GM18507 (cell line): ENCODE measurements at regions not wholly inside any gene's neighbourhood (a gene's known extent, or its start where the extent isn't known, plus 50 kb on each side); places are given as distances from the start of the nearest gene placed in this dataset.
"Not testable (repeated sequence)": the region's sequence is repeated elsewhere in the genome, so short reads cannot be mapped to it uniquely, and the experiment has no call there.

ENCODE experiments used
- DNase-seq: peaks from one replicate; pipeline ENCODE4 v3.0.0; 2011; ENCODE audit warnings: low read depth; ENCODE audit not compliant: insufficient read length; ENCODE audit errors: extremely low spot score
- FAIRE-seq: peaks from 2 replicates; lab custom pipeline; 2011; peaks lifted over from hg19 to GRCh38; lab: Jason Lieb, UNC

DNA sequence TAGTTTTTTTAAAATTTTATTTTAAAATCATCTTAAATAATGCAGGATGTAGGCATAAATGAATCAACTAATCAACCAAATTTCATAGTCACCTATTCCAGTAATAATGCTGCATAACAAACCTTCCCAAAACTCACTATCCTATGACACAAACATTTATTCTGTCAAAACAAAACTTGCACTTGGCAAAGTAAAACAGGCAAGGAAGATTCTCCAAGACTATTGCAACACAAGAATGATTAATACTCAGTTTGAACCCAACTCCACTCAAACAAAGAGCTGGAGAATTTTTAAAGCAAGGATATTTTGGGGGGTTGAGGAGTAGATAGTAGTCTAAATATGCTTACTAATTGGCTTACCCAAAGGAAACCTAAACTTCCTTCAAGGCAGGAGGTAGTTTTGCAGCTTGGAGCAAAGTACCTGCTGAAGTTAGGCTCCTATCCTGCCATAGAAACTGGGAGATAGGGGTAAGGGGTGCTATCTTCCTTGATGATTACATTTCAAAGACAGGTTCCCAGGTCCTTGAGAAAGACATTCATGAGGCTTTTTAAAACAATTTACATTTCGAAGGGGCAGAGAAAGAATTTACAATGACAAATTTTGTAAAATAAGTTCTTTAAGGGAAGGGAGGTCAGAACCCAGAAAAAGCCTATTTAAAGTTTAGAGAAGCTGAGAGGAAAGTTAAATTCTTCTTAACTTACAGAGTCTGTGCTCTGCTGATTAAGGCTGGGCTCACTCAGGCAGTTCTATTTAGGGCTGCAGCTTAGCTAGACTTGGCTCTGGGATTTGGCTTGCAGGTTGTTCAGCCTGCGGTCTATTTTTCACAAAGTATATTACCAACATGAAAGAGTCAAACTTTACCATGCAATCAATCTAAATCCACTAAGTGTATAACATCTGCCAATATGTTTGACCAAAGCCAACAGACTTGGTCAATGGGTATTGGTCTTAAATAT is 549.0 kb downstream of the KCTD12 start:
- FAIRE-seq, result no peak

GRCh38 chr13:76335463-76335862 is 550.7 kb downstream of the KCTD12 start:
- DNase-seq, result no peak
- no peak for FAIRE-seq

More for the DNA sequence above, 549.0 kb downstream of the KCTD12 start:
- DNase-seq, result no peak

GRCh38 chr13:76331943-76332712 is 554.1 kb downstream of the KCTD12 start:
- DNase-seq (no peak), FAIRE-seq (no peak)

DNA sequence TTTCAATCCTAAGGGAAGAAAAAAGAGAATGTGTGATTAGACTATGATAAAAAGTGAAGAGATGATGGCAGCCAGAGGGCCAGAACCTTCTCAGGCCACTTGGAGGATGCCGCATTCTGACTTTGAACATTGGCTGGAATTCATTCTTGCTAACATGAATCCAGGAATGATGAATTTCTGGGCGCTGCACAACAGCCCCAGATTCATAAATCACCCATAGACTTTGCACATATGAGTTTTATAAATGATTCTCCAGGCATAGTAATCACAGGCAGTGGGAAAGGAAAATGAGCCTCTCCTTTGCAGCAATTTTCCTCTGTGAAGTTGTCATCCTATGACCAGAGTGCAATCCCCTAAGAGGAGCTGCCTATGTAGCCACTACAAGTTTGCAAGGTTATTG is 555.4 kb downstream of the KCTD12 start:
- DNase-seq, result no peak
- no peak for FAIRE-seq

GRCh38 chr13:76329866-76330580 is 556.2 kb downstream of the KCTD12 start:
- no peak for DNase-seq
- FAIRE-seq, result no peak

- DNase-seq, result no peak
- no peak for FAIRE-seq
Measured at GRCh38 chr13:76329004-76329403, 557.2 kb downstream of the KCTD12 start.

GRCh38 chr13:76326343-76326742 is 559.9 kb downstream of the KCTD12 start:
- no peak for FAIRE-seq
- DNase-seq, result no peak

- DNase-seq, result no peak
- no peak for FAIRE-seq
Measured at GRCh38 chr13:76319921-76320320, 566.3 kb downstream of the KCTD12 start.

- no peak for DNase-seq
Measured at GRCh38 chr13:76316998-76317527, 569.1 kb downstream of the KCTD12 start.

GRCh38 chr13:76314495-76314894 is 571.7 kb downstream of the KCTD12 start:
- no peak for DNase-seq
- FAIRE-seq, result no peak

More at GRCh38 chr13:76316998-76317527, 569.1 kb downstream of the KCTD12 start:
- no peak for FAIRE-seq

DNA sequence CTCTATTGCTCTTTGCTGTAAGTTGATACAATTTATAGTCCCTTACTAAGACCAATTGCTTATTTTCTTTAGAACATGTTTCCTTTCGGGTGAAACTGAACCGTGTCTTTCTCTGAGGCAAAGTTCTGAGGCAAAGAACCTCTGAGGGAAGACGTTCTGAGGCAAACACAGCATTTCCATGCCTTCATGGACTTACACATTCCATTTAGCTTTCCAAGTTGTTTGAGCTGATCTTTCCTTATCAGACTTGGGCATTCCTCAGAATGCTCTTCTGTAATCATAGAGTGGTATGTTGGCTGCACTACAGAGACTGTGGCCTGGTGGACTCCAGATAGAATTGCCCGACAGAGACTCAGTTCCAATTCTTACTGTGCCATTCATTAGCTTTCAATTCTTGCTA is 579.1 kb downstream of the KCTD12 start:
- DNase-seq (no peak), FAIRE-seq (no peak)

DNA sequence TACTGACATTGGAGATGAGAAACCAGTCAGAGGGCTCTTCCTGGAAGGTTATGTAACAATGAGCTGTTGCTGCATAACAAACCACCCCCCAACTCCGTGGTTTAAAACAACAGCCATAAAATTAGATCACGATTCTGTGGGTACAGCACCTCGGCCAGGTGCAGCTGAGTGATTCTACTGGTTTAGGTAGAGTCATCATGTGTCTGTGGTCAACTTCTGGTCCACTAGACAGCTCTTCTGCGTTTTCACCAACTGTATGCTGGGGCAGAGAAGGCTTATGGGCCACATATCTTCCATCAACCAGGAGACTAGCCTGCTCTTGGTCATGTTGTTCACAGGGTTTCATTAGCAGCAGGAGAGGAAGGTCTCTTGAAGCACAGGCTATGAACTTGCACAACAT is 585.5 kb downstream of the KCTD12 start:
- no peak for DNase-seq
- FAIRE-seq, result no peak

DNA sequence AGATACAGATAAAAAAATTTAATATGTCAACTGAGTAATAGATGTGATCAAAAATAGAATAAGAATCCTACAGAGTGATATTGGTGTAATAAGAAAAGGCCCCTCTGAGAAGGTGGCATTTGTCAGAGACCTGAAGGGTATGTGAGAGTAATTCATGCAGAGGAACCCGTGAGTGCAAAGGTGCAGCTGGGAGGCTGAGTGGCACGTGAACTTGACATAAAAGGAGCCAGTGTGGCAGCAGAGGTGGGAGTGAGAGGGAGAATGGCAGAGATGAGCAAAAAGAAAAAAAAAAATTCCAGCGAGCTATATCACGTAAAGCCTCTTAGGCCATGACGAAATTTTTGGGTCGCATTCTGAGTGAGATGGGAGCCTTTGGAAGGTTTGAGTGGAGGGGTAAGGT is 588.9 kb downstream of the KCTD12 start:
- FAIRE-seq, result no peak
- no peak for DNase-seq

GRCh38 chr13:76296751-76297150 is 589.5 kb downstream of the KCTD12 start:
- no peak for DNase-seq
- FAIRE-seq, result no peak

GRCh38 chr13:76295020-76295419 is 591.2 kb downstream of the KCTD12 start:
- FAIRE-seq, DNase-seq: not testable (repeated sequence)

DNA sequence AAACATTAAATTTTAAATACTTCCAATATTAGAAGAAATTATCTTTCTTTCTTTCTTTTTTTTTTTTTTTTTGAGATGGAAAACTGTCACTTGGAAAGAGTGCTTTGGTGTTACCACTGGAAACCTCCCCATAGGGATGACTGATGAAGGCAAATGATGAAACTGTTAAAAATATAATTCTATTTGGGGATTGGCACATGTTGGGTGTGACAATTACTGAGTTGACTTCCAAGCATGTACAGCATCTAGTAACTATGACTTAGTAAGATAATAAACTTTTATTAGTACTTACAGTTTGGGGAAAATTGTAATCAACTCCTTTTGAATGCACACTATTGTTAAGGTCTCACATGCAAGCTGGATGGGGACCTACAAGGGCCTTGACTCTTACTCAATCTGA is 592.5 kb downstream of the KCTD12 start:
- no peak for FAIRE-seq
- no peak for DNase-seq

DNA sequence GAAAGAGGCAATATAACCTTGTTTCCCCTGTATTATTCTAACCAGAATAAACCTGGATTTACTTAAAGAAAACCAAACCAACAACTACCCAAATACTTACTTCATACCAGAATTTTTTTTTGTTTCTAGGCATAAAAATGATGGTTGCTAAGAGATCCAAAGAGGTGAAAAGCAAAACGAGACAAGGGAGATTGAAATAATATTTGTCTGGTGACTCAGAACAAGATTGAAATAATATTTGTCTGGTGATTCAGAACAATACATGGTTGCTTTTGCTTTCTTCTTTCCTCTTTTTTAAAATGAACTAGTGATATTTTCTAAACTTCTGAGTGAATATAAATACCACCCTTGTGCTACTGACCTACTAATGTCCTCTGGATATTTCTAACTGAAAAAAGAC is 592.9 kb downstream of the KCTD12 start:
- no peak for DNase-seq
- no peak for FAIRE-seq

GRCh38 chr13:76292726-76293125 is 593.5 kb downstream of the KCTD12 start:
- FAIRE-seq (no peak), DNase-seq (no peak)

DNA sequence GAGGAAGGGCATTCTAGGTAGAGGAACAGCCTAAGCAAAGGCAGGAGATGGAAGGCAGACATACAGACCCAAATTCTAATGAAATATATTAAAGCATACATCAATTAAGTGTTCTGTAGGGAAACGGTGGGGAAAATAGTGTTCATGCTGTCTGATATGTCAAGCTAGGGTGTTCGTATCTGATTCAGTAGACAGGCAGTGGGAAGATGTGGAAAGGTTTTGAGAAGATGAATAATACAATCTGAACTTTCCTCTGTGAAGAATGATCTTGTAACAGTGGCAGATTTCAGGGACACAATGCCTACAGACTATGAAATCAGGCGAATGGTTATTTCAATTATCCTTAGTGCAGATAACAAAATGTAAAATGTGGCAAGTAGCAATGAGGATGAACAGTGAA is 594.2 kb downstream of the KCTD12 start:
- FAIRE-seq, result no peak

DNA sequence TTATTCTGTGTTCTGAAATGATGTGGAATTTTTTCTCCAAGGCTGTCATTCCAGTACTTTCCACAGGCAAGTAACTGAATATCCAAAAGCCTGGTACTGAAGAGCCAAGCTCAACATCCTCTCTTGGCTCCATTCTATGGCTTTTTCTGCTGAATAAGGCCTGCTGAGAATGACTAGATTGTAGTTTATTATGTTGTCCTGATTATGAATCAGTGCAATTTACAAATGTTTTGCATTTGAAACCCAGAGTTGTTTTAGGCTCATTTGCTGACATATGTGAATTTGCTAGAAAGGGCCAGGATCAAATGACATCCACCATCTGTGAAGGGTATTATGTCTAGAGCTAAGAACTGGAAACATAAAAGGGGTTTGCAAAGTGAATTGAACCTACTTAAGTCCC is 596.6 kb downstream of the KCTD12 start:
- no peak for DNase-seq
- no peak for FAIRE-seq

More for the DNA sequence above, 594.2 kb downstream of the KCTD12 start:
- no peak for DNase-seq
